ENCODE measurements at regions not wholly inside any gene's neighbourhood (a gene's known extent, or its start where the extent isn't known, plus 50 kb on each side); places are given as distances from the start of the nearest gene placed in this dataset.
A peak's percentile ranks its signal among the peaks of the same experiment; 100 is the strongest.
"Not testable (repeated sequence)": the region's sequence is repeated elsewhere in the genome, so short reads cannot be mapped to it uniquely, and the experiment has no call there.

DNA sequence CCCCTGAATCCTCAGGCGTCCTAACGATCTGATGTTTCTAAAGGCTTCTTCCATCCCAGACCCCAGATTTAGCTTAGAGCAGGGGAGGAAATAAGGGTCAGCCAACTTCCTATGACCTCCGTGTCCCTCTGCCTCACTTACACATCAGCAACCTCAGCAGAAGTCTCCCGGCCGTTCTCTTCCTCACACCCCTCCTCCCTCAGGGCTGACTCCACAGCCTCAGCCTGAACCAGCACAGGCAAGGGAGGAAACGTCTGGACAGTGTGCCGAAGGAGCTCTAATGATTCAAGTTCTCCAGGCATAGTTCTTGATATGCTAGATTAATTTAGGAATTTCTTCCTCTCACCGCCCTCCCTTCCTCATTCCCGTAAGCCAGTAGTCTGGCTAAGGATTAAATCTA is 121.4 kb downstream of the NUFIP1 start:
- Histone ChIP-seq H3K4me1 (ENCODE audit: control insufficient read depth, insufficient read depth, low read length) (peaks cover 2% of the 10 kb centered on the region), H3K4me3 (ENCODE audit: low read length) (no peak overlapping the region), H3K9me3 (ENCODE audit: control insufficient read depth, low read length) (no peaks in the 10 kb centered on the region), H3K27ac (ENCODE audit: low read length) (no peak overlapping the region), H3K27me3 (ENCODE audit: control insufficient read depth, insufficient read depth) (no peaks in the 10 kb centered on the region)
- ATAC-seq (peak; percentile 15 to 81), DNase-seq (no peak)
- 50% methylated on average over 9 of the region's 9 CpGs for WGBS
- intact Hi-C loops (cut with DNase I) = no loop called here

DNA sequence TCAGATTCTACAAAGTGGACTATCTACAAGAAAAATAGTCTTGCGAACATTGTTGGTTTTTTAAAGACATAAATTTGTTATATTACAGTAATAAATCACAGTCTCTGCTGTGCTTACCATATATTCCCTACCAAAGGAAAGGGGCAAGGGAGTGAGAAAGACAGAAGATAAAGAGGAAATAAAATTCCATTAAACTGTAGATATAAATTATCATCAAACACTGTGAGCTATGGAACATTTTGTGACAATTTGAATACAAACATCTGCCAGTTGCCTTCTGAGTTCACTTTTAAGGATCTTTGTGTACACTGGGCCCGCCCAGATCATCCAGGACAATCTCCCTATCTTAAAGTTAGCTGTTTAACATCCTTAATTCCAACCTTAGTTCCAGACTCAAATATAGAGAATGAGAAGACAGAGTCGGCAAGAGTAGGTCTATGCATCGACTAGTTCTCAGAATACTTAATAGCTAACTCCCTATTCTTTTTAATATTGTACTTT is 122.8 kb downstream of the NUFIP1 start:
- no peak for ATAC-seq
- WGBS = 91% methylated on average over 4 of the region's 4 CpGs
- Histone ChIP-seq H3K27ac (ENCODE audit: low read length) (no peak overlapping the region), H3K27me3 (ENCODE audit: control insufficient read depth, insufficient read depth) (no peaks in the 10 kb centered on the region), H3K4me1 (ENCODE audit: control insufficient read depth, insufficient read depth, low read length) (peaks cover 2% of the 10 kb centered on the region), H3K9me3 (ENCODE audit: control insufficient read depth, low read length) (no peaks in the 10 kb centered on the region), H3K4me3 (ENCODE audit: low read length) (no peak overlapping the region)
- DNase-seq = no peak
- intact Hi-C loops (cut with DNase I) = no loop called here

DNA sequence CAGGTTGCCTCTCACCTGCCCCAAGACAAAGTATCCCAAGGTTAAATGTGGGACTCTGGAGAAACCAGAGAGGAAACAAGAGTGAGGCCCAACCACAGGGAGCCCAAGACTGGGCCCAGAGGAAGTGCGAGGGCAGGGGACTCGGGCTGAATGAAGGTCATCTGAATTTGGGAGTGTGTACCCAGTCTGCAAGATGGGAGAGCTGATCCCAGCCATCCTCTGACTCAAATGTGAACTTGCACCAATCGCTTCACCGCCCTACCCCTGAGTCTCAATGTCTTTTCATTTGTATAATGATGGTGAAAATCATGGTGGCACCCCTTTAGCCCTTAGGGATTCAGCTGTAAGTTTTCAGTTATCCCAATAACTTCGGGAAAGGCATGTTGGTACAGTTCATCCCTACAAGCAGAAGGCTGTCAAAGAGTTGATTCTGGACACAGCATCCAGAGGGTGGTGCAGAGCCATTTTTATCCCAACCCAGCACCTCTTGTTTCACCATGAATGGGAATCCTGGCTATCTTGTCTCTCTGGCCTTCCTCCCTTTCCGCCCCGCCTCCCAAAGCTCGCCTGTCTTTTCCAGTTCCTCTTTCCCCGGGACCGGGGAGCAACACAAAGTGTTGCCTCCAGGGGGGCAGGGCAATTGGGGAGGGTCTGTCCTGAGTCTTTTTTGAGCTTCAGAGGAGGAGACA is 123.4 kb downstream of the NUFIP1 start:
- peaks cover 2% of the 10 kb centered on the region for H3K4me1 ChIP-seq (ENCODE audit: control insufficient read depth, insufficient read depth, low read length)
- H3K27ac ChIP-seq (ENCODE audit: low read length) = no peak overlapping the region
- 75% methylated on average over 10 of the region's 10 CpGs for WGBS
- H3K27me3 ChIP-seq (ENCODE audit: control insufficient read depth, insufficient read depth) = no peaks in the 10 kb centered on the region
- DNase-seq (no peak), ATAC-seq (no peak)
- no peaks in the 10 kb centered on the region for H3K9me3 ChIP-seq (ENCODE audit: control insufficient read depth, low read length)
- intact Hi-C loops (cut with DNase I) = no loop called here
- H3K4me3 ChIP-seq (ENCODE audit: low read length) = no peak overlapping the region

DNA sequence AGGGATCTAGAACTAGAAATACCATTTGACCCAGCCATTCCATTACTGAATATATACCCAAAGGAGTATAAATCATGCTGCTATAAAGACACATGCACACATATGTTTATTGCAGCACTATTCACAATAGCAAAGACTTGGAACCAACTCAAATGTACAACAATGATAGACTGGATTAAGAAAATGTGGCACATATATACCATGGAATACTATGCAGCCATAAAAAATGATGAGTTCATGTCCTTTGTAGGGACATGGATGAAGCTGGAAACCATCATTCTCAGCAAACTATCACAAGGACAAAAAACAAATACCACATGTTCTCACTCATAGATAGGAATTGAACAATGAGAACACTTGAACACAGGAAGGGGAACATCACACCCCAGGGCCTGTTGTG is 125.6 kb downstream of the NUFIP1 start:
- H3K27me3 ChIP-seq (ENCODE audit: control insufficient read depth, insufficient read depth); H3K4me1 ChIP-seq (ENCODE audit: control insufficient read depth, insufficient read depth, low read length); H3K27ac ChIP-seq (ENCODE audit: low read length); ATAC-seq; DNase-seq; intact Hi-C loops (cut with DNase I); H3K9me3 ChIP-seq (ENCODE audit: control insufficient read depth, low read length); H3K4me3 ChIP-seq (ENCODE audit: low read length): not testable (repeated sequence)

DNA sequence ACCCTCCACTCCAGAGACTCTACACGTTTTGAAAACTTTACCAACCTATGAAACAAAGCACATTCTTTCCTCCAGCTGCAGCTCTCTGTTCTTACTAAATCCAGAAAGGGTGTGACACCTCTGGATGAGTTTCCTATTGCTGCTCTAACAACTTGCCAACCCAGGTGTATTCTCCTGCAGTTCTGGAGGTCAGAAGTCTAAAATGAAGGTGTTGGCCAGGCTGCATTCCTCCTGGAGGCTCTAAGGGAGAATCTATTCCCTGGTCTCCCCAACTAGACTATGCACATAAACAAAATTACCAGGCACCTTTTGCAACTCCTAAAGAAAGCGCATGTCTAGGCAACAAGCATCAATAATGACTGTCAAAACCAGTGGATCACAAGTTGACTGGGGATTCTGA is 128.8 kb downstream of the NUFIP1 start:
- no peaks in the 10 kb centered on the region for H3K4me1 ChIP-seq (ENCODE audit: control insufficient read depth, insufficient read depth, low read length)
- intact Hi-C loops (cut with DNase I) = no loop called here
- no peak overlapping the region for H3K27ac ChIP-seq (ENCODE audit: low read length)
- DNase-seq (no peak), ATAC-seq (no peak)
- no peak overlapping the region for H3K4me3 ChIP-seq (ENCODE audit: low read length)
- WGBS = 73% methylated on average over 2 of the region's 2 CpGs
- no peaks in the 10 kb centered on the region for H3K27me3 ChIP-seq (ENCODE audit: control insufficient read depth, insufficient read depth)
- H3K9me3 ChIP-seq (ENCODE audit: control insufficient read depth, low read length) = no peaks in the 10 kb centered on the region

DNA sequence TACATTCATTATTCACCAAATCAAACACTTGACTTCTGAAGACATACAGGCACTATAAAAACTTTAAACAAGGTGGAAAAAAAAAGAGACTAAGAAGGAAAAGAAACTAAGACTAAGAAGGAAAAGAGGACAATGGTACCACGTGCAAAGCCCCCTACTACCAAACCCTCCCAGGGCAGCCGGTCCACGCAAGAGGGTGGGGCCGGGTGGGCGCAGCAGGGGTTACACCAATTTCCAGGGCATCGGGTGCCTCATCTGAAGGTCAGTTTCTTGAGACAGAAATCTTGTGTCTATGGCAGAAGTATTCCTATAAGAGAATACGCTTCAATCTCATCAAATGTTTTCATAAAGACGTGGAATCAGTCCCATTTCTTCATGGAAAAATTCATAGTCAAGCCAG is 131.5 kb downstream of the NUFIP1 start:
- Histone ChIP-seq H3K27ac (ENCODE audit: low read length) (no peak overlapping the region), H3K4me1 (ENCODE audit: control insufficient read depth, insufficient read depth, low read length) (no peaks in the 10 kb centered on the region), H3K9me3 (ENCODE audit: control insufficient read depth, low read length) (no peaks in the 10 kb centered on the region), H3K4me3 (ENCODE audit: low read length) (no peak overlapping the region), H3K27me3 (ENCODE audit: control insufficient read depth, insufficient read depth) (no peaks in the 10 kb centered on the region)
- intact Hi-C loops (cut with DNase I) = no loop called here
- 89% methylated on average over 8 of the region's 8 CpGs for WGBS
- ATAC-seq (no peak), DNase-seq (no peak)

DNA sequence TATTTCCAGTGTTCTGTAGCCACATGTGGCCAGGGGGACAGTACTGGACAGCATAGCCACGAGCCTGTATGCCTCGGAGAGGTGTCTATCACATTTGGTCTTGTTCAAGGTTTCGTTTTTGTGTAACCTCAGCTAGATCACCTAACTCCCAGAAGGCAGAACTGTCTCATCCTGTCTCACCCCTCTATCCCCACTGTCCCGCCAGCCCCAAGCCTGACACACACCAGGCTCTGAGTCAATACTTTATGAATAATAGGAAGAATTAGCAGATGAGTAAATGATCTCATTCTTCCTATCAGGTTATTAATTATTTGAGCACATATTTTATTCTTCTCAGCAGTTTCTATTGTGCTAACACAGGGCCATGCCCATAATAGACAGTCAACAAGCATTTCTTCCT is 132.2 kb downstream of the NUFIP1 start:
- ATAC-seq = no peak
- WGBS = 84% methylated on average over 4 of the region's 4 CpGs
- intact Hi-C loops (cut with DNase I) = no loop called here
- H3K27ac ChIP-seq (ENCODE audit: low read length) = no peak overlapping the region
- no peak overlapping the region for H3K4me3 ChIP-seq (ENCODE audit: low read length)
- no peak for DNase-seq
- H3K27me3 ChIP-seq (ENCODE audit: control insufficient read depth, insufficient read depth) = no peaks in the 10 kb centered on the region
- H3K4me1 ChIP-seq (ENCODE audit: control insufficient read depth, insufficient read depth, low read length) = no peaks in the 10 kb centered on the region
- no peaks in the 10 kb centered on the region for H3K9me3 ChIP-seq (ENCODE audit: control insufficient read depth, low read length)

DNA sequence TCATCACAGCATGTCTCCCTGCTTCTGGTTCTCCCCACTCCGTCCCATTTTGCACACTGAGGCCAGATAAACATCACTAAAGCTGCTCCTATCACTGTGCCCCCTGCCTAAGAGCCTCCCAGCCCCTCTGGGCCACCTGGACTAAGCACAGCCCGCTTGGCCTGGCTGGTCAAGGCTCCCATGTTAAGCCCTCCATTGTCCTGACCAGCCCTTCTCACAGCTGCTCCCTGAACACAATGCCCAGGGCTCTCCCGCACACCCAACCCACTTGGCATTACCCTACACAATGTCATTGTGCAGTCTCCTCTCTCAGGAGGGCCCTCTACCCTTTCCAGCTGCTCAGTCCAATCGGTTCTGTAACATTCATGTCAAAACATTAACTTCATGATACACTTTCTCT is 133.4 kb downstream of the NUFIP1 start:
- H3K27ac ChIP-seq (ENCODE audit: low read length) = no peak overlapping the region
- DNase-seq (no peak), ATAC-seq (no peak)
- no peak overlapping the region for H3K4me3 ChIP-seq (ENCODE audit: low read length)
- 85% methylated on average over 4 of the region's 4 CpGs for WGBS
- no peaks in the 10 kb centered on the region for H3K4me1 ChIP-seq (ENCODE audit: control insufficient read depth, insufficient read depth, low read length)
- intact Hi-C loops (cut with DNase I) = no loop called here
- H3K27me3 ChIP-seq (ENCODE audit: control insufficient read depth, insufficient read depth) = no peaks in the 10 kb centered on the region
- no peaks in the 10 kb centered on the region for H3K9me3 ChIP-seq (ENCODE audit: control insufficient read depth, low read length)

DNA sequence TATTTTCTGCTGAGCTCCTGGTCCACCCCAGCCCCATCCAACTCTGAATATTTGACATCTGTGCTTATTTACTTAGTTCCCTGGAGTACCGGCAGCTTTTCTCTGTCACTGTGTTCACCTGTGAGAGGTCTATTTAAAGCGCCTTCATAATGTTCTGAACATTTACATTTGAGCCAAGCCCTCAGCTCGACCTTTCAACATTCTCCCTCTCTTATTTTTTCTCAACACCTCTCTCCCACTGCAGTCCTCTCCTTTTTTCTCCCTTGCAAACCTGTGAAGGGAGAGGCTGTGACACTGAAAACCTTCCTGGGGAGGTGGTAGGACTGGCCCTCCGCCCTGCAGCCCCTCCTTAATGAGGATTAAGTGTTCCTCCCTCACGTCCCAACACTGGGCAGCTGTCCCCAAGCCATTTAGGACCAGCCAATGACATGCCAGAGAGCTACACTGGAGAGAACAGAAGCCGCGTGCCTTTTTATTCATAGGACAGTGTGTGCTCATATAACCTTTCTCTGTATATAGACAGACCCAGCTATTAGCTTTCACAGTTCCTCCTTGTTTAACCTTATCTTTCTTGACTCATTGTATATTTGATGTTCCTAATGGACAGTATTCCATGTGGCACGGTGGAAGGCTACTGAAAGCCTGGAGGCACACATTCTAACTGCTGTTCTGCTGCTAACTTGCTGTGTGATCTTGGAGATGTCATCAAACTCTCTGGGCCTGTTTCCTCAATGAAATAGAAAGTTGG is 134.8 kb downstream of the NUFIP1 start:
- 58% methylated on average over 8 of the region's 8 CpGs for WGBS
- Histone ChIP-seq H3K9me3 (ENCODE audit: control insufficient read depth, low read length) (no peaks in the 10 kb centered on the region), H3K4me1 (ENCODE audit: control insufficient read depth, insufficient read depth, low read length) (no peaks in the 10 kb centered on the region), H3K27ac (ENCODE audit: low read length) (peak overlapping the region; percentile 91), H3K27me3 (ENCODE audit: control insufficient read depth, insufficient read depth) (no peaks in the 10 kb centered on the region), H3K4me3 (ENCODE audit: low read length) (no peak overlapping the region)
- peak; percentile 92 to 94 for ATAC-seq
- DNase-seq = peak; percentile 57 to 82 (median 79)
- intact Hi-C loops (cut with DNase I) = no loop called here

DNA sequence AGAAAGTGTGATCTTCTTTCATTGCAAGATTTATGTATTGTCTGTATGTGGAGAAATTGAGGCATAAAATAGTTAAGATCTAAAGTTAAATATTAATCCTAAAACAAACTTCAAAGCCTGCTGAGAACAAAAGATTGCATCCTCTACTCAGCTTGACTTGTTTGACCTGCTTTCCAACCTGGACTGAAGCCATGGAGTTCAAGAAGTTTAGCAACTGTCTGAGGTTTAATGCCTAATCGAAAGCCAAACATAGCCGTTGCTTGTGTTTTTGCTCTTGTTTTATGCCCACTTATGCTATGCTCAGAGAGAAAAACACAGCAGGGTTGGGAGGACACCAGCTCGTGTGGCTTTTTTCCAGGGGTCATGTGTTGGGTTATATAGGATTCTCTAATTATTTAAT is 135.6 kb downstream of the NUFIP1 start:
- intact Hi-C loops (cut with DNase I) = no loop called here
- Histone ChIP-seq H3K27me3 (ENCODE audit: control insufficient read depth, insufficient read depth) (no peaks in the 10 kb centered on the region), H3K27ac (ENCODE audit: low read length) (peak overlapping the region; percentile 55), H3K4me3 (ENCODE audit: low read length) (no peak overlapping the region), H3K4me1 (ENCODE audit: control insufficient read depth, insufficient read depth, low read length) (no peaks in the 10 kb centered on the region), H3K9me3 (ENCODE audit: control insufficient read depth, low read length) (no peaks in the 10 kb centered on the region)
- WGBS = 57% methylated on average over 3 of the region's 3 CpGs
- no peak for DNase-seq
- ATAC-seq = no peak

DNA sequence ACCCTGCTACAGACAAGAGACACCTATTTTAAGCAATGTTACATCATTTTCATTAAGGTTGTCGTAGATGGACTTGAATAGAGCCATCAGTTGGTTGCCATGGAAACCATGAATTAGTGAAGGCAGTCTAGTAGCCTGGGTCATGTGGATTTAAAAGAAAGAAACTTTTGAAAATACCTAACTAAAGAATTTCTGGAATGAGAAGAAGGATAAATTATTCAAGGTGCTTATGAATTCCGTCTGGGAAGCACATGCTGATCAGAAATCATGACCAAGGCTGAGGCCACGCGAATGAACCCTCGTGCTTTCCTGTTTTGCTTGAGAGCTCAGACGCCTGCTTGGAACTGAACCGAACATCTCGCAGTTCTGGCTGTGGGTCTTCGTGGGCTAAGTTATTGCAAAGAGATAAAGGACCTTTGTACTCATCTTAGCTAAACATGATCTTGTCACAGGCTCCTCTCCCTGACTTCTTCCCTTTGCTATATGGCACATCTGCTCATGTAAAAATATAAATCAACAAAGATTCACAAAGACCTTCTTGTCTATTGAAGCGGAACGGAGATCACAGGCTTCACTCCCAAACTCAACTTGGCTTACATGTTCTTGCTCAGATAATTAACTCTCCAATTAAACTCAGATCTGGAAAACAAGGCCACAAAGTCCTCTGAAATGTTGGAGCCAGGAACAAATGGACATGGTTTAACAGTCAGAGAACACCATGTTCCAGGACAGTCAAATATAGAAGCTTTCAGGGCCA is 140.2 kb downstream of the NUFIP1 start:
- no peaks in the 10 kb centered on the region for H3K27me3 ChIP-seq (ENCODE audit: control insufficient read depth, insufficient read depth)
- WGBS = 68% methylated on average over 11 of the region's 11 CpGs
- DNase-seq (peak in 1 of 3 donors; percentile 62), ATAC-seq (peak in 1 of 2 donors; percentile 62)
- H3K27ac ChIP-seq (ENCODE audit: low read length) = peak overlapping the region; percentile 45
- H3K4me1 ChIP-seq (ENCODE audit: control insufficient read depth, insufficient read depth, low read length) = no peaks in the 10 kb centered on the region
- H3K4me3 ChIP-seq (ENCODE audit: low read length) = no peak overlapping the region
- H3K9me3 ChIP-seq (ENCODE audit: control insufficient read depth, low read length) = no peaks in the 10 kb centered on the region
- intact Hi-C loops (cut with DNase I) = no loop called here
